Chondrocyte (in vitro differentiated cells): ENCODE measurements at regions not wholly inside any gene's neighbourhood (a gene's known extent, or its start where the extent isn't known, plus 50 kb on each side); places are given as distances from the start of the nearest gene placed in this dataset.

Experiments
- DNase-seq: peaks from one replicate; pipeline ENCODE4 v3.0.0; 2021; ENCODE audit warnings: mixed read lengths, low spot score
- H3K27ac Mint-ChIP-seq: one replicate; pipeline ENCODE4 v1.8.0; 2021; ENCODE audit warnings: mild to moderate bottlenecking, moderate library complexity, mixed read lengths; ENCODE audit not compliant: unreplicated experiment
- H3K27me3 Mint-ChIP-seq: 2 replicates; pipeline ENCODE4 v1.8.0; 2021; ENCODE audit warnings: low read depth, mixed read lengths
- H3K36me3 Mint-ChIP-seq: 2 replicates; pipeline ENCODE4 v1.8.0; 2021; ENCODE audit warnings: low read depth, mixed read lengths
- H3K4me1 Mint-ChIP-seq: 2 replicates; pipeline ENCODE4 v1.8.0; 2021; ENCODE audit warnings: low read depth, mild to moderate bottlenecking, mixed read lengths
- H3K4me3 Mint-ChIP-seq: one replicate; pipeline ENCODE4 v1.8.0; 2021; ENCODE audit warnings: mild to moderate bottlenecking, moderate library complexity, mixed read lengths; ENCODE audit not compliant: unreplicated experiment
- H3K9me3 Mint-ChIP-seq: 2 replicates; pipeline ENCODE4 v1.8.0; 2021; ENCODE audit warnings: low read depth, mixed read lengths
- TF ChIP-seq, protein P1 (sequence below): fragments of 200-600 bp; sonication (generic); IDR thresholded peaks from 2 replicates; pipeline ENCODE4 v1.5.0; 2021; ENCODE audit warnings: antibody characterized with exemption, mild to moderate bottlenecking, moderate library complexity

DNA sequence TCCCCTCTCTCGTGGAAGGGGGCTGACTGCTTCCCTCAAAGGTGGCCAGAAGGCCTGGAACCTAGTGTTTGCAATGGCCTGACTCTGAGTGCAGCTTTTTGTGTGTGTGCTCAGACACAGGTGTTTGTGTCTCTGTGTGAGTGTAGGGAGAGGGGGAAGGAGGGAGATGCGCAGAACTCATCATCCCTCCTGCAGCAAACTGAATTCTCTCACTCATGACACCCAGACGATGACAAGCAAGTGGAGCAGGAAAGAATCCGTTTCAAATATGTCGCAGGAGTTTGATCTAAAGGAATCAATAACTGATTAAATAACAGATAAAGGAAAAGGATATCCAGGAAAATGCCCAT lies 101.4 kb downstream of the TNFAIP3 start:
- Mint-ChIP-seq H3K9me3 (no peaks in the 10 kb centered on the region), H3K4me3 (no peak overlapping the region), H3K27ac (no peak overlapping the region), H3K36me3 (no peaks in the 10 kb centered on the region), H3K4me1 (peaks cover 3% of the 10 kb centered on the region), H3K27me3 (peaks cover 1% of the 10 kb centered on the region)
- TF ChIP-seq, protein P1, sequence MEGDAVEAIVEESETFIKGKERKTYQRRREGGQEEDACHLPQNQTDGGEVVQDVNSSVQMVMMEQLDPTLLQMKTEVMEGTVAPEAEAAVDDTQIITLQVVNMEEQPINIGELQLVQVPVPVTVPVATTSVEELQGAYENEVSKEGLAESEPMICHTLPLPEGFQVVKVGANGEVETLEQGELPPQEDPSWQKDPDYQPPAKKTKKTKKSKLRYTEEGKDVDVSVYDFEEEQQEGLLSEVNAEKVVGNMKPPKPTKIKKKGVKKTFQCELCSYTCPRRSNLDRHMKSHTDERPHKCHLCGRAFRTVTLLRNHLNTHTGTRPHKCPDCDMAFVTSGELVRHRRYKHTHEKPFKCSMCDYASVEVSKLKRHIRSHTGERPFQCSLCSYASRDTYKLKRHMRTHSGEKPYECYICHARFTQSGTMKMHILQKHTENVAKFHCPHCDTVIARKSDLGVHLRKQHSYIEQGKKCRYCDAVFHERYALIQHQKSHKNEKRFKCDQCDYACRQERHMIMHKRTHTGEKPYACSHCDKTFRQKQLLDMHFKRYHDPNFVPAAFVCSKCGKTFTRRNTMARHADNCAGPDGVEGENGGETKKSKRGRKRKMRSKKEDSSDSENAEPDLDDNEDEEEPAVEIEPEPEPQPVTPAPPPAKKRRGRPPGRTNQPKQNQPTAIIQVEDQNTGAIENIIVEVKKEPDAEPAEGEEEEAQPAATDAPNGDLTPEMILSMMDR, result no peak
- no peak for DNase-seq

DNA sequence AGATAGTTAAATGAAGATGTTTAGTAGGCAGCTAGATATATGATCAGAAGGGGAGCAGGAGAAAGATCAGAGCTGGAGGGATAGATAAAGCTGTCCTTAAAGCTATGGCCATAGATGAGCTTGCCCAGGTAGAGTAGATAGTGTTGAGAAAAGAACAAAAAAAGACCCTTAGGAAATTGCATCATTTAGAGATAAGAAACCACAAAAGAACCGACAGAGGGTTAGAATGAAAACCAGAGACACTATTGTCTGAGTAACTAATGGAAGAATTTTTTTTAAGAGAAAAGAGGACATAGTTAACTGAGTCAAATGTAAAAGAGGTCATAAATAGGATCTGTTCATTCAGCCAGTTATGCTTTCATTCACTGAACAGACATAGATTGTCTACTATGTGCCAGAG lies 101.8 kb downstream of the TNFAIP3 start:
- TF ChIP-seq, protein P1, result no peak
- peaks cover 4% of the 10 kb centered on the region for H3K4me1 Mint-ChIP-seq
- H3K4me3 Mint-ChIP-seq, result no peak overlapping the region
- no peak for DNase-seq
- no peaks in the 10 kb centered on the region for H3K9me3 Mint-ChIP-seq
- peaks cover 1% of the 10 kb centered on the region for H3K27me3 Mint-ChIP-seq
- H3K27ac Mint-ChIP-seq, result no peak overlapping the region
- H3K36me3 Mint-ChIP-seq, result no peaks in the 10 kb centered on the region

DNA sequence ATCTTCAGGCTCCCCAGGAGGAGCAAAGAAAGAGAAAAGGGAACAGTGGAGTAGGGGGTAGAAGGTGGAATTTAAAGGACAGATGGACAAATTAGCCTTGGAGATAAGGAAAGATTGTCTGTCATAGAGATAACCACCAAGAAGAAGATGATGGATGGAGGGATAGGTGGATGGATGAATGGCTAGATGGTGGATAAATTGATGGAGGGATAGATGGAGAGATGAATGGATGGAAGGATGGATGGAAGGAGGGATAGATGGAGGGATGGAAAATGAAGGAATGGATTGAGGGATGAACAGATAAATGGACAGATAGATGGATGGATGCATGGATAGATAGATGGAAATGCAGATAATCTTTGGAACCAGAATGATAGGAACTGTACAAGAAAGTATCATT lies 102.8 kb downstream of the TNFAIP3 start:
- DNase-seq, result no peak
- Mint-ChIP-seq H3K4me1 (peaks cover 4% of the 10 kb centered on the region), H3K36me3 (no peaks in the 10 kb centered on the region), H3K4me3 (no peak overlapping the region), H3K9me3 (no peaks in the 10 kb centered on the region), H3K27me3 (peaks cover 1% of the 10 kb centered on the region), H3K27ac (no peak overlapping the region)
- TF ChIP-seq, protein P1, result no peak

DNA sequence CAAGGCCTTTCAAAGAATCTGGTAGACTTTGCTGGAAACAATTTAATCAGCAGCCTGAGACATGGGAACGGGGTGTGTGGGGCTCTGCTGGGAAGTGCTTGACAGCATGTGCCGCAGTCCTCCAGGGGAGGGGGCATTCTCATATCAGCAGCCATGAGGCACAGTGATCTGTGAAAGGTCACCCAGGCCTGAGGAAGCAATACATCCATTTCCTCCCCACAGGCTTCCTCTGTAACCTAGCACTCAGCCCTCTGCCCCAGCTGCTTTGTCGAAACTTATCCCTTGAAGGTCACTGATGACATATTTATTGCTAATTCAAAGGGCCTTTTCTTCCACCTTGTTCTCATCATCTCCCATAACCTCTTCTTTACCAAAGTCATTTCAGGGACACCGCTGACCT lies 103.3 kb downstream of the TNFAIP3 start:
- TF ChIP-seq, protein P1, result no peak
- H3K36me3 Mint-ChIP-seq, result no peaks in the 10 kb centered on the region
- no peak overlapping the region for H3K4me3 Mint-ChIP-seq
- H3K4me1 Mint-ChIP-seq, result peaks cover 5% of the 10 kb centered on the region
- no peak overlapping the region for H3K27ac Mint-ChIP-seq
- DNase-seq, result no peak
- no peaks in the 10 kb centered on the region for H3K9me3 Mint-ChIP-seq
- peaks cover 1% of the 10 kb centered on the region for H3K27me3 Mint-ChIP-seq

DNA sequence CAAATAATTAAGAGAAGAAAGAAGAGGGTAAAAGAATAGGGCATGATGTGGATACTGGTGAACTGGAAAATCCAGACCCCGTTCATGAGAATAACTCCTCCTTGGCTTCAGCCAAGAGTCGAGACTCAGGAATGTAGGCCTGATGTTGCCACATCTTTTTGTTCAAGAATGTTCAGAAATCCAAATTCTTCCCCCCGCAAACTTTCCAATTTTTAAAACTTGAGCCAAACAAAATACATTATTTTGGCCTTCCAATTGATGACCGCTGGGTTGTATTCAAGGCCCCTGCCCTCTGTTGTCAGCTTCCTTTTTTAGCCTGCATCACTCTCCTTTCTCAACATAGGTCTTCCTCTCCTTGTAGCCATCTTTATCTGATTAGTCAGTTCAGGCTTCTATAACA lies 106.1 kb downstream of the TNFAIP3 start:
- Mint-ChIP-seq H3K36me3 (no peaks in the 10 kb centered on the region), H3K9me3 (no peaks in the 10 kb centered on the region), H3K27ac (no peak overlapping the region), H3K4me3 (no peak overlapping the region), H3K27me3 (peaks cover 2% of the 10 kb centered on the region), H3K4me1 (peaks cover 8% of the 10 kb centered on the region)
- DNase-seq, result no peak
- TF ChIP-seq, protein P1, result no peak
